Renal cortical epithelial cell (primary cell): ENCODE measurements at regions not wholly inside any gene's neighbourhood (a gene's known extent, or its start where the extent isn't known, plus 50 kb on each side); places are given as distances from the start of the nearest gene placed in this dataset.

ENCODE experiments used
- DNase-seq: peaks from one replicate; pipeline ENCODE4 v3.0.0-alpha.2; 2011; ENCODE audit warnings: low read depth

DNA sequence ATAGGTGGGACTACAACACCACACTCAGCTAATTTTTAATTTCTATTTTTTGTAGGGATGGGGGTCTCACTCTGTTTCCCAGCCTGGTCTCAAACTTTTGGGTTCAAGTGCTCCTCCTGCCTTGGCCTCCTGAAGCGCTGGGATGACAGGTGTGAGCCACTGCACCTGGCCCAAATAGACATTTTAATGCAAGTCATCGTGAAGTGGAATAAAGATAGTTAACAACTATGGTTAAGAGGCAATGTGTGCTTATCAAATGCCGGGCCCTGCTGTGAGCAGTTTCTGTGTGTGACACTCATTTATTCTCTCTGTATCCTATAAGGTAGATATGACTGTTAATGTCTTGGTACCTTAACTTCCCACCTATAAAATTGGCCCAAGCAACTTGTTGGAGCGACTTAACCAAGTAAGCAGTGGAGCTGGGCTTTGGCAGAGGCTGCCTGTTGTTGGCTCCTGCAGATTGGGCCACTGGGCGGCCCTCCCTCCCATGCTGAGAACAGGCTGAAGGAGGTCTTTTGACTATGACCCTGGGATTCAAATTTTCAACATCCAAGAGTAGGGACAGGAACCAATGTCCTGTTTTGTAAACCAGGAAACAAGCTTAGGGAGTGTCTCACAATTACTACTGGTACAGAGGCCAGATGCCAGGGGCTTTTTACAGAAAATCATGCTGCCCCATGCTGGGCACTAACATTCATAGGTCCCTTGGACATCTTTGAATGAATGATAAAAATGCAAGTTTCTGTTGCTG, 450.7 kb downstream of the TSHZ3 start:
- no peak for DNase-seq

DNA sequence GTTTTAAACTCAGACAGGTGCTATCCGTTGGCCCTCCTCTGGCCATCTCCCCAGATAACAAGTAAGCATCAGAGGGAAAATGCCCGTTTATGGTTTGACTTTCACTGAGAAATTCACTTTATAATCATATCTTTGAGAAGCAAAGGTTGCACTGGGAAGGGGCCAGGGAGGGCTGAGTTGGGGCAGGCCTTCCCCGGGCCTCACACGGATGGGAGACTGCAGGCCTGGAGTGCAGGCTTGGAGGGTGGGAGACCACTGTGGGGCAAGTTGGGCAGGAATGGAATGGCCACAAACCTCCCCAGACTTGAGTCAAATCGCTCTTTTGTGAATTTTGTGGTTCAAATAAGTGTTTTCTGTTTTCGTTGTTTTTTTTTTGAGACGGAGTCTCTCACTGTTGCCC, 451.7 kb downstream of the TSHZ3 start:
- DNase-seq: no peak

DNA sequence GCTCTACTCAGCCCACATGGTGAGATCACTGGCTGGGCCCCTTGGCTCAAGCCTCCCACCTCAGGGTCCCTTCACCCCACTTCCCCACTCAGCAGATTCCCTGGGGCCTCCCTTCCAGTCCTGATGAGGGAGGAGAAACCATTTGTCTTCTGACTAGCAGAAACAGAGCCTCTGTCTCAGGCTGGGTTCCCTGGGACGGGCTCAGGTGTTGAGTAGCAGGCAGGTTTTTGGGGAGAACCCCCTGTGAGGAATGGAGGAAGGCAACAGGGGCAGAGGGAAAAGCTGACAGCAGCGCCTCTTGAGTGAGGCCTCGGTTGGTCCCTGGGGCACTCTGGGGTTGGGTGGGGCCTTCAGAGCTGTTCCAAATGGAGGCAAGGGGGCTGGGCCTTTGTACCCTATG, 452.2 kb downstream of the TSHZ3 start:
- DNase-seq: no peak

DNA sequence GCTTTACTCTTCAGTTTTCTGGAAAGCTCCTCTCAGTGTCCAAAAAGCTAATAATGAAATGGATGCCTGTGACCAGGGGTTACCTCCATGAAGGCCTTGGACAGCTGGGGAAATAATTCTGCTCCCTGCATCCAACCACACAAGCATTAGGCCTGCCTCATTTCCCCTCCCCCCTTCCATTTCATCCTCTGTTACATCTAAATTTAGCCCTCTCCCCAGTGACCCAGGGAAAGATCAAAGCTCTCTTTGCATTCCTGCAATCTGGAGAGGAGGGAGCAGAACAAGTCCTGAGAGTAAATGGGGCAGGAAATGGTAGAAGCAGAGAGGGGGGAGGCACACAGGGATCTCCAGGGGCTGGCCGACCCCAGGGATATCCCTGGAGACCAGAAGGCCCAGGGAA, 452.7 kb downstream of the TSHZ3 start:
- no peak for DNase-seq

DNA sequence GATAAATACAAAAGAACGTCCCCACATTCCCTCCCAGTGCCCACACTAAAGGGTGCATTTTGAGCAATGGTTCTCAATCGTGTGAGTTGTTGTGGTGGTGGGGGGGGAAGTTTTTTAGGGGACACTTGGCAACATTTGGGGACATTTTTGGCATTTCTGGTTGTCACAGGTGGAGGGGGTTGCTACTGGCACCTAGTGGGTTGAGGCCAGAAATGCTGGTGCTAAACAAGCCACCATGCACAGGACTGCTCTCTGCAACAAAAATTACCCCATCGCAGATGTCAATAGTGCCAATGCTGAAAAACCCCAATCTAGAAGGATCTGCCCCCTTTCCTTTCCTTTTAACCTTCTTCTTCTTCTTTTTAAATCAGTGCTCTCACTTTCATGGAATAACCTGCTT, 453.3 kb downstream of the TSHZ3 start:
- DNase-seq: no peak

DNA sequence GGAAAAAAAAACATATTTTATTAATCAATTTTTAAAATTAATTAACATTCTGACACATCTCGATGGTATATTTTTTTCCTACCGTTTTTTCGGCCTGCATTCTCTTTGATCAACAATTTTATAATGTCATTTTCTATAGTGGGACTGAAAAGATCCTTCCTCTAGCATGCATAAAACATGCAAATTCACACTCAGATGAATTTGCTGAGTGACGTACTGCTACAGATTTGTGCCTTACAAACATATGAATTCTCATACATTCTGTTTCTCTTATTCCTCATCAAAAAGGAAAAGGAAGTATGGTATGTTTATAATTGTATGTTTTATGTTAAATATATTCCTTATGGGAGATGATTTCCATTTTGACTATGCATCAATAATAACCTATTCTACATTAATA, 458.2 kb downstream of the TSHZ3 start:
- no peak for DNase-seq

DNA sequence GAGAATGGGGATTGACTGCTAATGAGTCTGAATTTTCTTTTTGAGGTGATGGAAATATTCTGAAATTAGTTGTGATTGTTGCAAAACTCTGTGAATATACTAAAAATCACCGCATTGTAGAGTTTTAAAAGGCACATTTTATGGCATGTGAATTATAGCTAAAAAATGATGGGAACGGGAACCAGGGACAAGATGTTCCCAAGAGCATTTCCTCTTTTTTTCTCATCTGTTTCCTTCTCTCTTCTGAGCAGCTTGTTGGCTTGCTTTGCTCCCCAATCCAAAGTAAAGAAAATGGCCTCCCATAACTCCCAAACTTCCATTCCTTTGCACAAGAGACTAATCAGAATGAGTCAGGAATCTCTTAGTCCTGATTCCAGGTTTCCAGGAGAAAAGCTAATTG, 459.2 kb downstream of the TSHZ3 start:
- no peak for DNase-seq

DNA sequence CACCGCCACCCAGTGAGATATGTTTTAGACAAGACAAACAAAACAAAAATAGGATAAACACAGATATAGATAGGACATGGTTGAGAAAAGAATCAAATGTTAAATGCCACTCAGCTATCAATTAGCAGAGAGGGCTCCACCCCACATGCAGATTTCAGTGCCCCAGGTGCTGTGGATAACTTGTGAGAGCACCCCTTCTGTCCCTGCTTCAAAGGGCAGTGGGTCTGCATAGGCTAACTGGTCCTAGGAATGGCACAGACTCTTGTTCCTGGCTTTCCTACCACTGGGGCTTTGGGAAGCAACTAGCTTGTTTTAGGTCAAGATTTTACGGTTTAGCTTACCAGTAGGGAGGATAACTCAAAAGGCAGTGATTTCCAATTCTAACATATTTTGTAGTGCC, 460.3 kb downstream of the TSHZ3 start:
- DNase-seq: no peak

DNA sequence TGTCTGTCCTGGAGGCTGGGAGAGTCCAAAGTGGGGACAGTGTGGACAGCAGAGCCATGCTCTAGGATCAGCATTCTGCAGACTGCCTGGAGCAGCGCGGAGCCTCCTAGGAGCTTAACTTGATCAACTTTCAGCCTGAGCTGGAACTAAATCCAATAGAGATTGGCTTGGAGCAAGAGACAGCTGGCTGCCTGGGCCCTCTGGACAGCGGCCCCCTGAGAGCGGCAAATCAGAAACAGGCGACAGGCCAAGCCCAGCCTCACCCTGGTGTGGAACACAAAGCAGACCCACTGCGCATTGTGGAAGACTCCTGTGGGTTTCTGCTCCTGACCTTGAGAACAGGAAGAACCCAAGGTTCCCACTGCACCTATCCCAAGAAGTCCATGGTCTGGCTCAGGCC, 462.2 kb downstream of the TSHZ3 start:
- no peak for DNase-seq

DNA sequence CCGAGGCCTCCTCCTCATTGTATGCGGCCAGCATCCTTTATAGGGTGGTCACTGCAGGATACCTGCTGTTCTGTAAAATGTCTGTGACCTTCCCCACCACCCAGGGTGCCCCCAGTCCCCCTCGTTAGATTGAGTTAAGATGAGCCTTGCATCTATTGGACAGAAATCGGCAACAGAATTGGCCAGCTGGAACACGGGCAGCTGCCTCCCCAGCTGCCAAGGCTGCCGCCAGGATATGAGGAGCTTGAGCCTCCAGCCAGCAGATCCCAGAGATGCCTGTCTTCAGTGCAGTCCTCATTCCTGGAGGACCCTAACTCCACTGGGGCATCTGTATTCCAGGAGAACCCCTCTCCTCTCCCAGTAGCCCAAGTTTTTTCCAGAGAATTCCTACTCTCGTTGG, 463.0 kb downstream of the TSHZ3 start:
- DNase-seq: no peak

DNA sequence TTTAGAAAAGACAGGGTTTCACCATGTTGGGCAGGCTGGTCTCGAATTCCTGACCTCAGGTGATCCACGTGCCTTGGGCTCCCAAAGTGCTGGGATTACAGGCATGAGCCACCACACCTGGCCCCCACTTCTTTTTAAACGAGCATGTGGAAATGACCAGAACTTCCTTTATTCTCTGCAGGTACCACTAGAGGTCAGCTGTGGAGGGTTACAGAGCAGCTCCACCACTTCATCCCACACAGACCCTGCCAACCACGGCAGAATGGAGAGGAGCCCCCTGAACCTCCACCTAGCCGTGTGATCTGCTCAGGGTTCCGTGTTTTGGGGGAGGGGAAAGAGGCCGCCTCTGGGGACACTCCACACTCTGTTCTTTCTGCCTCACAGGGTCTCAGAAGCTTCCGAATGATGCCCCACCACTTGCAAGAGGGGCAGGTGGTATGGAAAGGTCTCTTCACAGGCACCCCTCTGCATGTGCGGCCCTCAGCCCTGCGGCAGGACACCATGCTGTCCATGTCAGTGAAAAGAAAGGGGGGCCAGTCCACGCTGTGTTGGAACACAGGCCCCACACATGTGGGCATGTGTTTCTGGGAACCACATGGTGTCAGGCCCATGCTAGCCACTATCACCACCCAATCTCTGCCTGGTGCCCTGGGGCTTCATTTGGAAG, 465.0 kb downstream of the TSHZ3 start:
- DNase-seq: no peak

DNA sequence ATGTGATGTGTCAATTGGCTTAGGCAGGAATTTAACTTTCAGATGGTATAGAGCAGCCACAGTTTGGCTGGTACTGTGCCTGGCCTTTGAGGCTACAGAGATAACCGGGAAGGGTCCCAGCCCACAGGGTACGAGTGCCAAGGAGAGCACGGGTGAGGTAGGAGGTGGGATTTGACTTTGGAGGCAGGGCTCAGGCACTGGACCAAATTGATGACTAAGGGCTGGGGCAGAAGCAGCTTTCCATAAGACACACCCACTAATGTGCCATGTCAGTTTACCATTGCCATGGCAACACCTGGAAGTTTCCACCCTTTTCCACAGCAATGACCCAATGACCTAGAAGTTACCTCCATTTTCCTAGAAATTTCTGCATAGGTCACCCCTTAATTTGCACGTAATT, 466.2 kb downstream of the TSHZ3 start:
- DNase-seq: no peak

DNA sequence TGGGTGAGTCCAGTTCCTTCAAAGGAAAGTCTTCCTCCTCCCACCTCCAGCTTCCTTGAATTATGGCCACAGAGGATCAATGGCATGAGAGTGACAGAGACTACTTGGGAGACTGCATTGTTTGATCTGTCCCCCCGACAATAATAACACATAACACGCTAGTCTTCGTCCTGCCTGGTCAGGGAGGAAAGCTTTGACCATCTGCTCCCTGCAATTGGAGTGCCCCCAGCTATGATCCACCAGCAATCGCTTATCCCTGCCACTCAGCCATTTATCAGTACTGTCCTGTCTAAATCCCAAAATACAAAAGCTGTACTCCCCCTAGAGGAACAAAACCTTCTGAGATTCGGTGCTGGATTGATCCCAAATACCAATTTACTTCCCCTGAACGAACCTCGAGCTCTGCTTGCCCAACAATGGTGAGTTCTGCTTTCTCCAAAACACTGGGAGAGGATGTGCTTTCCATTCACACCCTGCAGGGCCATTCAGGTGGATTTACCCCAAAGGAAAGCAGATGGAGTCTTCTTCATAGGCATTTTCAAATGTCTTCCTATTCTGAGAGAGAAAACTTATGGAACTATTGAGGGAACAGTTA, 466.7 kb downstream of the TSHZ3 start:
- DNase-seq: no peak

DNA sequence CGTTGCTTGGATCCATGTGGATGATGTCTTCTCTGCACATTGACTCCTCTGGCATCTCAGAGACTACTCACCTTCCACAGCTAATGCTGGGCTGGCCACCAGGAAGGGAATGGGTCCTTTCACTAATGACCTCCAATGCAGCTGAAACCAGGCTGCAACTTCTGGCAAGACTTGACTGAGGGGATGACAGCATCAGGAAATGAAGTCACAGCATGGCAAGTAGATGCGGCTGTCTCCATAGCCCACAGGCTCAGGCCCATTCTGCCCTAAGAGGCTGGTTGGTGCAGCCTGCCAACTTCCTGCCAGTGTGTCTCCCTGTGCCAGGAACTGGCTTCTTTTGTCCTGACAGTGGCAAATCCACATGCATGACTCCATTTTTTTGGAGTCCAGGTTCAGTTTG, 467.3 kb downstream of the TSHZ3 start:
- DNase-seq: no peak

DNA sequence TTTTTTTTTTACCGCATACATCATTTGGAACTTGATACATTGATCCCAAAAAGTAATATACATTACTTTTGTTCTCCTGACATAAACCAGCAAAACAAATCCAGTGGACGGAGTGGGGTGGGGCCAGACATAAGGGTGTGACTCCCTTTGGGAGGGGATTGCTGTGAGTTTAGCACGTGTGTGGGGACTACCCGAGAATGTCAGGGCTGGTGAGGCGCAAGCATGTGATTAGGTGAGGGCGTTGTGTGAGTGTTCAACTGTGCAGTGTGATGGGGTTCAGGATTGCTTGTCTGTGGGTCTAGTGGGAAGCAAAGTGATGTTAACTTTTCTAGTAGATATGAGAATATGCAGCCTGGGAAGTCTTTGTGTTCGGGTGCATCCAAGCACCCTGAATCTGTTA, 468.0 kb downstream of the TSHZ3 start:
- DNase-seq: no peak

DNA sequence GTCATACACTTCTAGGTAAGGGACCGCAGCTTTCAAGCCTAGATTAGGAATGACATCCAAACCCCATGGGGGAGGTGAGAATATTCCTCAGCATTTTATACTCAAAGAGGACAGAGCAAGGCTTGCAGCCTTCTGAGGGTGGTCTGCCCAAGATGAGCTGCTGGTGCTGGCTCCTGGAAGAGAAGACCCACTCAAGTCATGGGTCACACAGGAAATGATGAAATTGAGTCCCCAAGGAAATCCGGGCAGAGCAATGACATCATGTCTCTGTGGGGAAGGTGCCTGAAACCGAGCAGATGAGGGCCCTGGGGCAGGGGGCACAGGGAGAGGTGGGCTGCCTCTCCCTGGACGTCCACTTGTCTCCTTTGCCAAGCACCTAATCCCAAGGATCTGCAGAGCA, 468.7 kb downstream of the TSHZ3 start:
- DNase-seq: no peak

DNA sequence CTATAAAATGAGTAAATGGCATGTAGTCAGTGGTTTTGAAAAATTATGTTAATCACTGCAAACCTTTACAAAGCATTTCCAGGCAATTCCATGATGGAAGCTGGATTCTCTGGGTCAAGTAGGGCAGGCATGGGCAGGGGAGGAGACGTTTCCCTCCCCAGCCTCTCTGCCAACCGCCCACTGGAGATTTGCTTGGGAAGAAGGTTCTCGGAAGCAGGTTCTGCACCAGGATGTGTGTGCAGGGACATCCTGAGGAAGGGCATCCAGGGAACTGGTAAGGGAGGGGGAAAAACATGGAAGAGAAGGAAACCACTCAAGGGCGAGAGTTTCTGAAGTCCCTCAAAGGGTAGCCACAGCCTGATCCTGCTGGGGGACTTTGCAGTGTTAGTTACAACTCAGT, 469.1 kb downstream of the TSHZ3 start:
- no peak for DNase-seq

DNA sequence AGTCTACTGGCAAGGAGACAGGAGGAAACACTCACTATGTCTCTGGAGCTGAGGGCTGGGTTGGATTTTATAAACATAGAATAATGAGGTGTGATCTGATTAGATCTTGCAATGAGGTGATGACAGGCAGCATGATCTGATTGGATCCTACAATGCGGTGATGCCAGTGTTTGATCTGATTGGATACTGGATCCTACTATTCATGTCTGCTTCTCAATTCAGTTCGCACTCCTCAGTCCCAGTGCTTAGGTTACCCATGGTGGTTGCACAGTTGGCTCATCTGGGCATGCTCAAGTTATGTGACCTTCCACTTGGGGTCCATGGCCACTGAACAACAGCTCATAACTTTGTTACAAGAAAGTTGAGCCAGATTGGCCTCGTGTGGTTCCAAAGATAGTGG, 469.5 kb downstream of the TSHZ3 start:
- no peak for DNase-seq

DNA sequence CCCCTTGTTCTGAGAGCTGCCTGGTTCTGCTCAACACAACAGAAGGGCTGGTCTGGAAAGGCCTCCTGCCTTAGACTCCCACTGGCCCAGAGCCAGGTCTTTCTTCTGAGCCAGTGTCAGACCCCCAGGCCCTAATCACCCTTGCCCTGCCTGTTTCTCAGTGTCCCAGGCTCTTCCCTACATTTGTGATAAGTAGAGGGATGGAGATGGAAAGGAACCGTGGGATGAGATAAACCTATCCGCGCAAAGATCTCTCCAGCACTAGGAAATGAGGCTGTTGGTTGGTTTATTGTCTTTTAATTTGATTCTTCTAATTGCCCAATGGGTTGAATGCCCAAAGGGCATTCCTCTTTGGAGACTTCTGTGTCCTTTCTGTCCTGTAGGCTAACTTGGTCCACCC, 470.0 kb downstream of the TSHZ3 start:
- DNase-seq: no peak

DNA sequence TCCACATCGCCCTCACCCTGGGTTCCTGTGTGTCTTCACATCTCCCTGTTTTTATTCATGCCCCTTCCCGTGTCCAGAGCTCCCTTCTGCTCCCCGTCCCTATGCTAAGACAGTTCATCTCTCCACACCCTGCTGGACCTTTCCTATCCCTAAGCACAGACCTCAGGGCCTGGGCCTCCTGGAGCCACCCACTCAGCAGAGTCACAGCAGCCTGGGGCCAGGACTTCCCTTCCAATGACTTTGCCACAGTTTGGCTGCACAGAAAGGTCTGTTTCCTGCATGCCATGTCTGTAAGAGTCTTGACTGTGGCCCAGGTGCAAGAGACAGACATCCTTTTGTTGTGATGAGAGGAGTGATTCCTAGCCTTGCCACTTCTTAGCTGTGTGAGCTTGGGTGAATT, 470.7 kb downstream of the TSHZ3 start:
- no peak for DNase-seq

DNA sequence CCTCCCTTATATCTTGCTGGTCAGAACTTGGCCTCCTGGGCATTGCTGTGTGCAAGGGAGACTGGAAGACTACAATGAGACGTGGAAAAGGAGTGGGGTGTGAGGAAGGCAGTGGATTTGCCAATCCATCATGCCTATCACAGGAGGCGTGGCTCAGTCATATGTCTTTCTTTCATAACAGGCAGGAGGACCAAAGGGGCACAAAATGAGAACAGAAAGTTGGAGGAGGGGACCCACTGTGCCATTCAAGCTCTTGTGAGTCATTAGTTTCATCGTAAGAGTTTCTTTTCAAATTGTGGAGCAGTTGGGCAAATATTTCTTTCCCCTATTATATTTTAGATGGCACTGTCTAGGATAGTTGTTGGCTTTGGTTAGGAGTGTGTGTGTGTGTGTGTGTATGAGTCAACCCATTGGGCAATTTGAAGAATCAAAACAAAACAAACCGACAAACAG, 471.5 kb downstream of the TSHZ3 start:
- no peak for DNase-seq

DNA sequence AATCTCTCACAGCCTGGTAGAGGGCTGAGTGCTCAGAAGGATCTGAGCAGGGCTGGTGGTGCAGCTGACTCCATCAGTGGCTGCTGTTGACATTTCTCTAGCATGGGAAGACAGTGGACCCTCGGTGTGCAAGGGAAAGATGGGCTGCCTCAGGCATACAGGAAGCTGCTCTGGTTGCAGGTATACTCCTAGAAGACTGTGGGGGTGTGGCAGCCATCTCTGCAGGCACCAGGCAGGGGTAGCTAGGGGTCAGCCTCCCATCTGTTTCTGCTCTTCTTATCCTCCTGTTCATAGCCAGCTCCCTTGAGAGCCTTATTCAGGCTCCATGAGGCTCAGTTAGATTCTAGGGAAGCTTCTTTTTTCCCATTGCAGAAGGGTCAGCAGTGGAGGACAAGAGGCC, 475.5 kb downstream of the TSHZ3 start:
- no peak for DNase-seq

DNA sequence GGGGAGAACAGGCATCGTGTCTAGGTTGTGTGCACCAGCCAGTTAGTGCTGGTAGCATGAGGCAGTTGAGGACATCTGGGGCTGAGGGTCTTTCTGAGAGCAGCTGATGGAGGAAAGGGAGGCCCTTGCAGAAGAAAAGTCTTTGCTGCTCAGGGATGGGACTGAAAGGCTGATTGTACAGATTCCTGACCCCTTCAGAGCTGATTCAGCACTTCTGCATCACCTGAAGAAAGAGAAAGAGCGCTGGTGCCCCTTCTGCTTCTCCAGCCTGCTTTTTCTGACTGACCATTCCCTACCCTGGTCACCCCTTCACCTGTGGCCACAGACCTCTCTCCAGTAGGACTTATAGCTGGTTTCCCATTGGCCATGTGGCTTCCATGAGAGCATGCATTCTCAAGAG, 476.2 kb downstream of the TSHZ3 start:
- no peak for DNase-seq
